NCI-H2107 treated with DMSO at 0.1 percent for 48 hours (cell line): ENCODE measurements at regions not wholly inside any gene's neighbourhood (a gene's known extent, or its start where the extent isn't known, plus 50 kb on each side); places are given as distances from the start of the nearest gene placed in this dataset.

ENCODE experiments used
- DNase-seq: peaks from one replicate; lab custom pipeline; 2025; ENCODE audit not compliant: unreplicated experiment; lab: John Stamatoyannopoulos, UW

GRCh38 chr6:9957215-9957759, 457.6 kb downstream of the TFAP2A start:
- DNase-seq: no peak

- DNase-seq: no peak
These were observed 466.2 kb downstream of the TFAP2A start for GRCh38 chr6:9948678-9949077.

GRCh38 chr6:9943986-9944385, 470.9 kb downstream of the TFAP2A start:
- no peak for DNase-seq

- no peak for DNase-seq
These were observed 471.8 kb downstream of the TFAP2A start for GRCh38 chr6:9943026-9943425.

GRCh38 chr6:9942131-9942530, 472.7 kb downstream of the TFAP2A start:
- no peak for DNase-seq

- DNase-seq: no peak
These were observed 476.1 kb downstream of the TFAP2A start for GRCh38 chr6:9938801-9939200.

GRCh38 chr6:9937031-9937763, 477.7 kb downstream of the TFAP2A start:
- peak; percentile 54 for DNase-seq

DNA sequence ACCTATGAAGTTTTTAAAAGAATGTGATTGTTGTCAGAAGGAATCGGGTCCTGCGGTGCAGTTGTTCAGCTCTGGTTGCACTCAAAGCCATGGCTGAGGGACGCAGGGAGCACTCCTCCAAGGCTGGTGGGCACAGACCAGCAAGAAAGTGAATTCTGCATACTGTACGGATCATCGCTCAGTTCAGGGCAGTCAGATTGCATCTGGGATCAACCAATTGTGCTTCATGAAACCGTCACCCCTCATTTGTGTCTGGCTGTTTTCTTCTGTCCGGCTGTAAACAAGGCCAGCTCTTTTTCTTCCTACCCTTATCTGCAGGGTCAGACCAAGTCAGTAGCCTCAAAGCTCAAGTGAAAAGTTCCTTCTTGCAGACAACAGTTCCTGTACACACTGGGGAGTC, 478.3 kb downstream of the TFAP2A start:
- no peak for DNase-seq

- DNase-seq: no peak
These were observed 481.2 kb downstream of the TFAP2A start for GRCh38 chr6:9933677-9934076.

GRCh38 chr6:9927275-9927674, 487.6 kb downstream of the TFAP2A start:
- DNase-seq: no peak

- no peak for DNase-seq
These were observed 489.9 kb downstream of the TFAP2A start for GRCh38 chr6:9924971-9925370.

- DNase-seq: no peak
These were observed 493.5 kb downstream of the TFAP2A start for GRCh38 chr6:9921366-9921765.

- DNase-seq: no peak
These were observed 499.9 kb downstream of the TFAP2A start for GRCh38 chr6:9914951-9915350.

DNA sequence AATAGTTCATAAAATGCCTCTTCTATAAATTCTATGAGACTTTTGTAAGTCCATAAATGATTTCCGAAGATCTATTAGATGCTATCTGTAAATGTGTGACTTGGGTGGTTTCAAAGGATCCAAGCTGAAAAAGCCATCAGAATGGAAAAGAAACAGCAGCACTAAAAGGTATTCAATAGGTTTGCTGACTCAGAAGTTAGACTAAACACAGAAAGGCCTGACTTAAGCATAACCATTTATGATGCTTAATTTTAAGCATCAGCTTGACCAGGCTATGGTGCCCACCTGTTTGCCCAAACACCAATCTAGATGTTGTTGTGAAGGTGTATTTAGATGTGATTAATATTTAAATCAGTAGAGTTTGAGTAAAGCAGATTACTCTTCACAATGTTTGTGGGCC, 513.5 kb downstream of the TFAP2A start:
- DNase-seq: no peak

DNA sequence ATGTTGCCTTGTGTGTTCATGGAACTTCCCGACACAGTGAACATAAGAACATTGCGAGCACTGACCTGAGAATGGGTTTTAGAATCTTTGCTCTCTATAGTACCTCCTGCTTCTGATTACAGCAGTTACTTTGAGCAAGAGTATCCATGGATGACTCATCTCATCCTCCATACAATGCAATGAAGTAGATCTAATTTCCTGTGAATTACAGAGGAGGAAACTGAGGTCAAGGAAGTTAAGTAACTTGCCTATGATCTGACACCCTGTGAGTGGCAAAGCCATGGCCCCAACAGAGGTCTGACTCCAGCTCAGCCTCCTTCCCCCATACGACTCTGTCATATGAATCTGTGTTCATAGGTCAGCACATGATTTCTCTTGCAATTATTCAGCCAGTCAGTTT, 518.1 kb downstream of the TFAP2A start:
- DNase-seq: no peak

GRCh38 chr6:9890893-9891292, 524.0 kb downstream of the TFAP2A start:
- DNase-seq: no peak

DNA sequence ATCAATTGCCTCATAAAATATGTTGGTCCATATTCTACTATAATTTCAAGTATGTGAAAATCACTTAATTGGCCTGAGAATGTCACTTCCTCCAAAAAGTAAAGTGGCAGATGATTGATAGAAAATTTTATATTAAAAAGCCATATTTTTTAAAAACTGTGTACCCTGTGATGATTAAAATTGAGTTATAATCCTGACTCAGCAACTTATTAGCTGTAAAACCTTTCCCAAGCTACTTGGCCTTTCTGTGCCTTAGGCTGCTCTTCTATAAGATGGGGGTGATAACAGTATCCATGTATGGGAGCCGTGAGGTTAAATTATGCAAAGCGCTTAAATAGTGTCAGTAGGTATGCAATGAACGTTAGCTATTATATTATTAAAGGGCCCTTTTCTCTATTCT, 524.4 kb downstream of the TFAP2A start:
- no peak for DNase-seq

DNA sequence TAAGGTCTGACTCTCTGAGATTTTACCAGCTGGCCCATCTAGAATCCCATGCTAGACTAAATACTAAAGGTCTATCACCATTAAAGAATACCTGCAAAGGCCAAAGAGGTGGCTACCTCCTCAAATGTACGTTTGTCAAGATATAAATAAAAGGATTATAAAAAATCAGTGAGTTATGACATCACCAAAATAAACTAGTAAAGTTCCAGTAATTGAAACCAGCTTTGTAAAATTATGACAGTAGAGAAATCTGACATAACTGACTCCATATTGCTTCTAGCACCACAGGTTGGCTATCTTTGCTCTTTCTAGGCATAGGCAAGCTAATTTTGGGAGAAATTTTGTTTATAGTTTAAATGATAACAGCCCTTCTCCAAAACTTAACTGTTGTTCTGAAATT, 536.3 kb downstream of the TFAP2A start:
- no peak for DNase-seq

DNA sequence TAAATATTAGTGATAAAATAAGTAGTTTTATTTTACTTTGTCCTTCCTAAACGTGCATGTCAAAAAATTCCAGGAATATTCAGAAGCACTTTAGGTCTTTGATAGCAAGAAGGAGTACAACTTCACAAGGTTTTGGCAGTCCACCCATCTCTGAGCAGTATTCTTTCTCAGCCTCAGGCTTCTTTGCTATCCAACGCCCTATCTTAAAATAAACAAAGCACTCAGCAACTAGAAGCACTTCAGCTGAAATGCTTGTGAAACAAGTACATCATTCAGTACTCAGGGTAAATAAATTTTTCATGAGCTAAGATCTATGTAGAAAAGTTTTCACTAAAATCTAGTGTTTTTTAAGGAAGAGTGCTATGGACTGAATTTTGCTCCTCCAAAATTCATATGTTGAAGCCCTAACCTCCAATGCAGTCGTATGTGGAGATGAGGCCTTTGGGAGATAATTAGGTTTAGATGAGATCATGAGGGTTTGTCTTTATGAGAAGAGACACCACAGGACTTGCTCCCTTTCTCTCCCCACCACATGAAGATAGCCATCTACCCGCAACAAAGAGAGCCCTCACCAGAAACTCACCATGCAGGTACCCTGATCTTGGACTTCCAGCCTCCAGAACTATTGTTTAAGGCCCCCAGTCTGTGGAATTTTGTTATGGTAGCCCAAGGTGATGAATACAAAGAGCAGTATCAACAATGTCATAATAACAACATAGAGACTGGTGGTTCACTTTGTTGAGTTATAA, 539.1 kb downstream of the TFAP2A start:
- DNase-seq: no peak

DNA sequence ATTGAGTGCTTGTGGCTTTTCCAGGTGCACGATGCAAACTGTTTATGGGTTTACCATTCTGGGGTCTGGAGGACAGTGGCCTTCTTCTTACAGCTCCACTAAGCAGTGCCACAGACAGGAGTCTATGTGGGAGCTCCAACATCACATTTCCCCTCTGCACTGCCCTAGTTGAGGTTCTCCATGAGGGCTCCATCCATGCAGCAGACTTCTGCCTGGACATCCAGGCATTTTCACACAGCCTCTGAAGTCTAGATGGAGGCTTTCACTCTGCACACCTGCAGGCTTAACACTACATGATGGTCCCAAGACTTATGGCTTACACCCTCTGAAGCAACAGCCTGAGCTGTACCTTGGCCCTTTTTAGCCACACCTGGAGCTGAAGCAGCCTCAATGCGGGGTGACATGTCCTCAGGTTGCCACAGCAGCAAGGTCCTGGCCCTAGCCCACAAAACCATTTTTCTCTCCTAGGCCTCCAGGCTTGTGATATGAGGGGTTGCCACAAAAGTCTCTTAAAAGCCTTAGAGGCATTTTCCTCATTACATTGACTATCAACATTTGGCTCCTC, 552.2 kb downstream of the TFAP2A start:
- no peak for DNase-seq

DNA sequence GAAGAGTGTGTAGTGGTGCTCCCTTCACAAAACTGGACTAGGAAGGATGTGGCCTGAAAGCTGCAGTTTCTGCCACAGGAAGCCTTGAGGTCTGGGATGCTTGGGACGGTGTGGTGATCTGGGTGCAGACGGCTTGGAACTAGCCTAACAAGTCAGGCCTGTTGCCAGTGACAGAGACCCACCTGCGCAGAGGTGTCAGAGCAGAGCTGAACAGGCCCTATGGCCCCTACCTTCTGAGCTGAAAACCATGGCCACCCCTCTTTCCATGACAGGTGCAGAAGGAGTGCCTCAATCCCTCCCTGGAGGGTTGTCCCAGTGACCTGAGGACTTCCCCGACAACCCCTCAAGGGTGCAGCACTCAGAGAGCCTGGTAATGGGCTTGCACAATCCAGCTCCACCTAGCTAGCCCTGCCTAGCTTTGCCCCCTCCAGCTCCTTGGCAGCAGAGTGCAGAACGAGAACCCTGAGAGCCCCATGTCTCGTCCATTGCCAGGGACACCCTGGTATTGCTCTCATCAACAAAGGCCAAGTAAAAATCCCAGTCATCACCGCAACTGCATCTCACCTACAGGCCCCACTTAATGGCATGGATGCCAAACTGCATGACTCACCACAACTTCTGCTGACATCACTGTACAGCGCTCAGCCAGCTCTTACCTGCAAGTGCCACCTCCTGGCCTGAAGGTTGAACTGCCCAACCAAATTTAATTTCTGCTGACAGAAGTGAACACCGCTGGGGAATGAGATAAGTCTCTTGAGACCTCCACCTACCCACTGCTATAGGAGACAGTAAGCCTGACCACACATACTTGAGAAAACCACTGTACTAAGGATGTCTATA, 563.1 kb downstream of the TFAP2A start:
- DNase-seq: no peak
